ENCODE measurements at regions not wholly inside any gene's neighbourhood (a gene's known extent, or its start where the extent isn't known, plus 50 kb on each side); places are given as distances from the start of the nearest gene placed in this dataset.

- TF ChIP-seq CTCF (IDR thresholded peaks at IDR 0.05; ENCODE audit: extremely low read depth, missing control alignments), result no peak
- no peak for DNase-seq (ENCODE audit: low spot score)
Observed at GRCh38 chr14:30297876-30298795, 260.8 kb upstream of the G2E3 start.

GRCh38 chr14:30299915-30300314, 259.0 kb upstream of the G2E3 start:
- no peak for TF ChIP-seq CTCF (IDR thresholded peaks at IDR 0.05; ENCODE audit: extremely low read depth, missing control alignments)
- DNase-seq (ENCODE audit: low spot score), result no peak

- no peak for TF ChIP-seq CTCF (IDR thresholded peaks at IDR 0.05; ENCODE audit: extremely low read depth, missing control alignments)
- DNase-seq (ENCODE audit: low spot score), result no peak
Observed at GRCh38 chr14:30303350-30303749, 255.6 kb upstream of the G2E3 start.

- DNase-seq (ENCODE audit: low spot score), result no peak
- no peak for TF ChIP-seq CTCF (IDR thresholded peaks at IDR 0.05; ENCODE audit: extremely low read depth, missing control alignments)
Observed at GRCh38 chr14:30305346-30305745, 253.6 kb upstream of the G2E3 start.

- no peak for TF ChIP-seq CTCF (IDR thresholded peaks at IDR 0.05; ENCODE audit: extremely low read depth, missing control alignments)
- DNase-seq (ENCODE audit: low spot score), result no peak
Observed at GRCh38 chr14:30309405-30309804, 249.6 kb upstream of the G2E3 start.

GRCh38 chr14:30312214-30312613, 246.7 kb upstream of the G2E3 start:
- no peak for TF ChIP-seq CTCF (IDR thresholded peaks at IDR 0.05; ENCODE audit: extremely low read depth, missing control alignments)

GRCh38 chr14:30317729-30318128, 241.2 kb upstream of the G2E3 start:
- no peak for DNase-seq (ENCODE audit: low spot score)
- TF ChIP-seq CTCF (IDR thresholded peaks at IDR 0.05; ENCODE audit: extremely low read depth, missing control alignments), result no peak

More at GRCh38 chr14:30312214-30312613, 246.7 kb upstream of the G2E3 start:
- DNase-seq (ENCODE audit: low spot score), result no peak
